H1 (cell line): ENCODE measurements at regions not wholly inside any gene's neighbourhood (a gene's known extent, or its start where the extent isn't known, plus 50 kb on each side); places are given as distances from the start of the nearest gene placed in this dataset.

Experiments used
- CTCF ChIA-PET: fragments of 300-600 bp; sonication (Branson Sonifier 250); formaldehyde crosslinking; loops from one replicate; lab custom pipeline; 2021; ENCODE audit not compliant: partially characterized antibody; lab: Charles Lee
- POLR2A ChIA-PET: fragments of 300-600 bp; sonication (Branson Sonifier 250); formaldehyde crosslinking; loops from one replicate; lab custom pipeline; 2021; ENCODE audit warnings: inconsistent platforms; ENCODE audit not compliant: partially characterized antibody; lab: Charles Lee
- DNase-seq, 2 experiments: peaks; one replicate each; pipeline versions ENCODE4 v3.0.0 to v3.0.0-alpha.2; 2010 to 2022; ENCODE audit warnings: low spot score in 2 of 2, low read depth in 1 of 2, mixed read lengths in 1 of 2
- FAIRE-seq: peaks from 2 replicates; lab custom pipeline; 2011; peaks lifted over from hg19 to GRCh38; lab: Jason Lieb, UNC
- H2AFZ ChIP-seq: 2 replicates; pipeline ENCODE4 v1.8.1; 2012; ENCODE audit warnings: low read length, inconsistent platforms
- H2AK5ac ChIP-seq: 2 replicates; pipeline ENCODE4 v1.6.1; 2013; ENCODE audit warnings: low read depth, low read length
- H2BK120ac ChIP-seq: replicated peaks from 2 replicates; pipeline ENCODE3; 2013; ENCODE audit warnings: low read depth, low read length, inconsistent platforms
- H2BK12ac ChIP-seq: 2 replicates; pipeline ENCODE4 v1.6.1; 2013; ENCODE audit warnings: low read depth, low read length
- H2BK15ac ChIP-seq: 2 replicates; pipeline ENCODE4 v1.6.1; 2013; ENCODE audit warnings: low read length
- H2BK20ac ChIP-seq: 2 replicates; pipeline ENCODE4 v1.6.1; 2013; ENCODE audit warnings: low read length
- H2BK5ac ChIP-seq: 2 replicates; pipeline ENCODE4 v1.6.1; 2013; ENCODE audit warnings: low read depth, low read length
- H3K14ac ChIP-seq: 2 replicates; pipeline ENCODE4 v1.6.1; 2013; ENCODE audit warnings: inconsistent platforms; ENCODE audit not compliant: insufficient read length
- H3K18ac ChIP-seq: 2 replicates; pipeline ENCODE4 v1.6.1; 2013; ENCODE audit warnings: low read length; ENCODE audit errors: extremely low read depth
- H3K23ac ChIP-seq: 2 replicates; pipeline ENCODE4 v1.6.1; 2013; ENCODE audit warnings: inconsistent platforms; ENCODE audit not compliant: insufficient read length
- H3K23me2 ChIP-seq: 2 replicates; pipeline ENCODE4 v1.6.1; 2013; ENCODE audit warnings: low read depth, low read length
- H3K27ac ChIP-seq: 2 replicates; pipeline ENCODE4 v1.6.1; 2011; ENCODE audit warnings: low read depth, low read length, inconsistent platforms
- H3K27me3 ChIP-seq, 4 experiments: replicated peaks in 1 of 4; 1 replicate in 1 of 4; 2 replicates in 3 of 4; pipeline versions ENCODE4 v1.6.1 to v1.8.1; 2011 to 2013; ENCODE audit warnings: low read length in 3 of 4, mild to moderate bottlenecking in 3 of 4, inconsistent platforms in 2 of 4, mixed read lengths in 2 of 4, moderate library complexity in 1 of 4; ENCODE audit not compliant: control insufficient read depth in 3 of 4, insufficient read depth in 3 of 4; ENCODE audit errors: extremely low read depth in 1 of 4
- H3K36me3 ChIP-seq, 4 experiments: 2 replicates each; pipeline versions ENCODE4 v1.6.1 to v1.8.1; 2011 to 2013; ENCODE audit warnings: mild to moderate bottlenecking in 4 of 4, low read length in 3 of 4, moderate library complexity in 2 of 4, control low read depth in 1 of 4, inconsistent platforms in 1 of 4; ENCODE audit not compliant: insufficient read depth in 4 of 4, control insufficient read depth in 2 of 4
- H3K4ac ChIP-seq: replicated peaks from 2 replicates; pipeline ENCODE3; 2013; ENCODE audit warnings: low read length, low read depth, mixed read lengths, inconsistent platforms; ENCODE audit not compliant: insufficient read length
- H3K4me1 ChIP-seq, 4 experiments: replicated peaks in 1 of 4; 1 replicate in 1 of 4; 2 replicates in 3 of 4; pipeline versions ENCODE4 v1.6.1 to v1.8.1; 2011 to 2013; ENCODE audit warnings: low read length in 3 of 4, inconsistent platforms in 2 of 4, mixed read lengths in 1 of 4; ENCODE audit not compliant: insufficient read depth in 4 of 4, control insufficient read depth in 3 of 4
- H3K4me2 ChIP-seq, 2 experiments: 2 replicates each; pipeline versions ENCODE4 v1.6.1 to v1.8.1; 2011 to 2013; ENCODE audit warnings: low read depth in 2 of 2, low read length in 2 of 2, control low read depth in 1 of 2, inconsistent platforms in 1 of 2, mild to moderate bottlenecking in 1 of 2; ENCODE audit not compliant: insufficient read depth in 1 of 2
- H3K4me3 ChIP-seq, 4 experiments: fragments of 200-600, 300-600 bp in 1 of 4; sonication (generic), shearing (Covaris generic), sonication (Bioruptor Twin) in 1 of 4; 2 replicates each; pipeline versions ENCODE4 v1.5.1 to v1.8.1; 2011 to 2016; ENCODE audit warnings: low read length in 4 of 4, low read depth in 3 of 4, control low read depth in 2 of 4, inconsistent platforms in 2 of 4, mild to moderate bottlenecking in 2 of 4, mixed read lengths in 1 of 4, moderate library complexity in 1 of 4; ENCODE audit not compliant: insufficient read depth in 2 of 4; ENCODE audit errors: extremely low read depth in 1 of 4
- H3K56ac ChIP-seq: replicated peaks from 2 replicates; pipeline ENCODE3; 2013; ENCODE audit warnings: low read depth, mild to moderate bottlenecking, mixed read lengths, low read length, inconsistent platforms; ENCODE audit not compliant: insufficient read length
- H3K79me1 ChIP-seq: 2 replicates; pipeline ENCODE4 v1.6.1; 2013; ENCODE audit warnings: low read depth, low read length, control low read depth
- H3K79me2 ChIP-seq, 2 experiments: 2 replicates each; pipeline versions ENCODE4 v1.6.1 to v1.8.1; 2012 to 2013; ENCODE audit warnings: low read length in 2 of 2, mild to moderate bottlenecking in 2 of 2, inconsistent platforms in 1 of 2; ENCODE audit not compliant: insufficient read depth in 2 of 2, control insufficient read depth in 1 of 2
- H3K9ac ChIP-seq, 4 experiments: replicated peaks in 1 of 4; 1 replicate in 1 of 4; 2 replicates in 3 of 4; pipeline versions ENCODE4 v1.6.1 to v1.8.1; 2011 to 2013; ENCODE audit warnings: low read depth in 3 of 4, low read length in 3 of 4, control low read depth in 2 of 4, mild to moderate bottlenecking in 2 of 4, moderate library complexity in 2 of 4, inconsistent platforms in 1 of 4; ENCODE audit errors: extremely low read depth in 1 of 4
- H3K9me3 ChIP-seq, 2 experiments: 2 replicates each; pipeline versions ENCODE4 v1.6.1 to v1.8.1; 2012 to 2013; ENCODE audit warnings: mild to moderate bottlenecking in 2 of 2, moderate library complexity in 2 of 2, control low read depth in 1 of 2, inconsistent platforms in 1 of 2, low read depth in 1 of 2, low read length in 1 of 2, mixed read lengths in 1 of 2; ENCODE audit not compliant: insufficient read depth in 2 of 2
- H4K20me1 ChIP-seq, 2 experiments: replicated peaks in 1 of 2; 2 replicates each; pipeline versions ENCODE3 to v1.8.1; 2011 to 2013; ENCODE audit warnings: inconsistent platforms in 2 of 2, low read length in 2 of 2, mild to moderate bottlenecking in 1 of 2; ENCODE audit not compliant: insufficient read depth in 2 of 2, control insufficient read depth in 1 of 2
- H4K5ac ChIP-seq: 2 replicates; pipeline ENCODE4 v1.6.1; 2013; ENCODE audit warnings: low read length, low read depth, mixed read lengths, inconsistent platforms; ENCODE audit not compliant: insufficient read length
- H4K8ac ChIP-seq: 2 replicates; pipeline ENCODE4 v1.8.0; 2013; ENCODE audit warnings: mild to moderate bottlenecking, moderate library complexity, low read length, inconsistent platforms; ENCODE audit not compliant: insufficient read depth; ENCODE audit errors: extremely low read depth
- H4K91ac ChIP-seq: replicated peaks from 2 replicates; pipeline ENCODE3; 2013; ENCODE audit warnings: low read length, mixed read lengths, inconsistent platforms; ENCODE audit not compliant: insufficient read length
- CBX5 ChIP-seq: fragments of 300-800, 300-1000 bp; sonication (generic); IDR thresholded peaks from 2 replicates; pipeline ENCODE4 v1.7.1; 2016; ENCODE audit warnings: antibody characterized with exemption, low read length, low read depth
- CHD2 ChIP-seq: IDR thresholded peaks from 2 replicates; pipeline ENCODE4 v1.6.1; 2012; ENCODE audit warnings: low read length, improper control_type of control experiment
- GTF2F1 ChIP-seq: IDR thresholded peaks from 2 replicates; pipeline ENCODE4 v1.6.1; 2012; ENCODE audit warnings: low read depth, low read length, improper control_type of control experiment, borderline replicate concordance
- NRF1 ChIP-seq: IDR thresholded peaks from 2 replicates; pipeline ENCODE4 v1.6.1; 2011; ENCODE audit warnings: mild to moderate bottlenecking, low read depth, low read length, improper control_type of control experiment
- POU5F1 ChIP-seq: IDR thresholded peaks from 2 replicates; pipeline ENCODE4 v1.6.1; 2011; ENCODE audit warnings: low read depth, mild to moderate bottlenecking, low read length, moderate library complexity
- RBBP5 ChIP-seq: IDR thresholded peaks from 2 replicates; pipeline ENCODE4 v1.7.1; 2012; ENCODE audit warnings: low read depth, mild to moderate bottlenecking, inconsistent platforms, low read length, moderate library complexity, borderline replicate concordance
- RFX5 ChIP-seq: IDR thresholded peaks from 2 replicates; pipeline ENCODE4 v1.6.1; 2011; ENCODE audit warnings: low read depth, low read length, improper control_type of control experiment, borderline replicate concordance
- RNF2 ChIP-seq: fragments of 200-900, 300-1000 bp; sonication (generic); IDR thresholded peaks from 2 replicates; pipeline ENCODE4 v1.7.1; 2016; ENCODE audit warnings: borderline replicate concordance, low read depth, mild to moderate bottlenecking, antibody characterized with exemption, low read length; ENCODE audit not compliant: poor library complexity, severe bottlenecking; ENCODE audit errors: missing control alignments
- TAF1 ChIP-seq: IDR thresholded peaks from 2 replicates; pipeline ENCODE4 v1.6.1; 2011; ENCODE audit warnings: mild to moderate bottlenecking, low read depth, low read length
- TEAD4 ChIP-seq: IDR thresholded peaks from 2 replicates; pipeline ENCODE4 v1.6.1; 2012; ENCODE audit warnings: low read depth, low read length, inconsistent platforms, mixed read lengths
- ZNF274 ChIP-seq: IDR thresholded peaks from 2 replicates; pipeline ENCODE4 v1.7.0; 2012; ENCODE audit warnings: low read length, borderline replicate concordance; ENCODE audit errors: extremely low read depth
- WGBS, 2 experiments: shearing (Covaris generic) in 1 of 2; methylation state at CpG; one replicate each; pipeline versions ENCODE4 v1.1.6 to v1.1.7; 2013 to 2015; ENCODE audit warnings: low lambda C conversion rate in 2 of 2, mixed read lengths in 2 of 2, inconsistent platforms in 1 of 2, low coverage in 1 of 2, missing lambda C conversion rate in 1 of 2; ENCODE audit not compliant: insufficient replicate concordance in 2 of 2, insufficient coverage in 1 of 2, insufficient read length in 1 of 2; ENCODE audit errors: extremely low coverage in 1 of 2, missing lambda C conversion rate in 1 of 2; 5-methylcytosine and 5-hydroxymethylcytosine counted together

DNA sequence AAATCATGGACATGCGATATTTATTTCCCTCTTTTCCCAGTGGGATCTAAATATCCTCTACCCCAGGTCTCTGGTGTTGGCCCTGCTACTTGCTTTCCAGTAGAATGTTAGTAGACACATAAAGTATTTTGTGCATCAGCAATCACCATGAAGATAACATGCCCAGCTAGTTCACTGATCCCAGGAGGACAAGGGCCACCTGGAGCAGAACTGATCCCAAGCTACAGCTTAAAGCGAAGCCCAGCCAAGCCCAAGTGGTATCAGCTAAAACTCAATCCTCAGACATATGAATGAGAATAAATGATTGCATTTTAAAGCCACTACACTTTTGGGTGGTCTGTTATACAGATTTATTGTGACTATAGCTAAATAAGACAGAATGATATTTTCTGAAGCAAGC lies 516.2 kb downstream of the INSC start:
- Histone ChIP-seq H3K36me3 (no peaks in the 10 kb centered on the region), H3K23ac (no peak overlapping the region), H3K4ac (no peak overlapping the region), H4K91ac (no peak overlapping the region), H2BK120ac (no peak overlapping the region), H3K27ac (no peak overlapping the region), H3K4me2 (no peak overlapping the region), H4K20me1 (no peaks in the 10 kb centered on the region), H3K9me3 (peaks cover 0 to 3% of the 10 kb centered on the region in 2 experiments; a peak in 1 of 4 replicates), H4K8ac (no peak overlapping the region), H3K79me1 (no peaks in the 10 kb centered on the region), H3K79me2 (no peaks in the 10 kb centered on the region), H3K56ac (no peak overlapping the region), H3K23me2 (no peaks in the 10 kb centered on the region; the same call in 1 of the 2 replicates), H3K4me1 (peaks cover 0 to 4% (median 3%) of the 10 kb centered on the region in 4 experiments; a peak in 2 of 7 replicates), H3K9ac (no peak overlapping the region), H3K4me3 (no peak overlapping the region), H2BK12ac (no peak overlapping the region), H2AK5ac (no peak overlapping the region), H2BK15ac (no peak overlapping the region), H3K27me3 (no peaks in the 10 kb centered on the region), H2BK20ac (no peak overlapping the region), H2BK5ac (no peak overlapping the region), H4K5ac (no peak overlapping the region), H3K18ac (no peak overlapping the region), H3K14ac (no peak overlapping the region), H2AFZ (no peak overlapping the region)
- no peak for TF ChIP-seq ZNF274
- TF ChIP-seq RFX5 = no peak
- TF ChIP-seq RNF2 = no peak
- TF ChIP-seq POU5F1 = no peak
- TF ChIP-seq RBBP5 = no peak
- no peak for TF ChIP-seq CBX5
- TF ChIP-seq CHD2 = no peak
- TF ChIP-seq NRF1 = no peak
- no peak for TF ChIP-seq TAF1
- no peak for TF ChIP-seq TEAD4
- no peak for TF ChIP-seq GTF2F1
- 100% methylated on average over 2 of the region's 2 CpGs; no CpG with 5 or more reads in 1 of the 2 experiments for WGBS, 2 experiments
- ChIA-PET CTCF (interaction anchor here (0.7 to 9.4 kb wide), 9 partner anchors 10 to 1139 kb away, joined by 3 to 79 read pairs (median 3); no protein-coding TSS in a partner anchor), POLR2A (no interaction called here)
- no peak for FAIRE-seq
- DNase-seq = no peak
